SJCRH30 (cell line): ENCODE measurements at regions not wholly inside any gene's neighbourhood (a gene's known extent, or its start where the extent isn't known, plus 50 kb on each side); places are given as distances from the start of the nearest gene placed in this dataset.
"Not testable (repeated sequence)": the region's sequence is repeated elsewhere in the genome, so short reads cannot be mapped to it uniquely, and the experiment has no call there.

Experiments used
- DNase-seq, 2 experiments: peaks; one replicate each; pipeline ENCODE4 v3.0.0-alpha.2; 2015 to 2020
- H3K27ac ChIP-seq: fragments of 250-450 bp; sonication (Bioruptor Pico); 2 replicates; pipeline ENCODE4 v1.5.1; 2020; ENCODE audit warnings: mild to moderate bottlenecking, moderate library complexity
- H3K27me3 ChIP-seq: fragments of 250-450 bp; sonication (Bioruptor Pico); 2 replicates; pipeline ENCODE4 v1.5.1; 2020; ENCODE audit warnings: mild to moderate bottlenecking, moderate library complexity
- H3K36me3 ChIP-seq: fragments of 250-450 bp; sonication (Bioruptor Pico); 2 replicates; pipeline ENCODE4 v1.5.1; 2020; ENCODE audit warnings: mild to moderate bottlenecking, moderate library complexity
- H3K4me1 ChIP-seq: fragments of 250-450 bp; sonication (Bioruptor Pico); 2 replicates; pipeline ENCODE4 v1.5.1; 2020; ENCODE audit warnings: mild to moderate bottlenecking, moderate library complexity
- H3K4me3 ChIP-seq: fragments of 250-450 bp; sonication (Bioruptor Pico); 2 replicates; pipeline ENCODE4 v1.5.1; 2020; ENCODE audit warnings: mild to moderate bottlenecking, moderate library complexity
- H3K9me3 ChIP-seq: fragments of 250-450 bp; sonication (Bioruptor Pico); replicated peaks from 2 replicates; pipeline ENCODE4 v1.5.1; 2020; ENCODE audit warnings: mild to moderate bottlenecking, moderate library complexity

- H3K27me3 ChIP-seq = no peaks in the 10 kb centered on the region
- H3K4me1 ChIP-seq = no peaks in the 10 kb centered on the region
- H3K9me3 ChIP-seq = no peaks in the 10 kb centered on the region
- DNase-seq = no peak
- no peak overlapping the region for H3K4me3 ChIP-seq
- no peaks in the 10 kb centered on the region for H3K36me3 ChIP-seq
- no peak overlapping the region for H3K27ac ChIP-seq
Measured at GRCh38 chr3:139219463-139219862, 124.4 kb upstream of the MRPS22 start.

GRCh38 chr3:139222100-139222657 lies 121.6 kb upstream of the MRPS22 start:
- H3K4me1 ChIP-seq = no peaks in the 10 kb centered on the region
- H3K27me3 ChIP-seq = no peaks in the 10 kb centered on the region
- H3K36me3 ChIP-seq = no peaks in the 10 kb centered on the region
- no peaks in the 10 kb centered on the region for H3K9me3 ChIP-seq
- no peak for DNase-seq
- H3K27ac ChIP-seq = no peak overlapping the region
- no peak overlapping the region for H3K4me3 ChIP-seq

GRCh38 chr3:139225548-139225947 lies 118.3 kb upstream of the MRPS22 start:
- Histone ChIP-seq H3K27ac (no peak overlapping the region), H3K4me1 (no peaks in the 10 kb centered on the region), H3K4me3 (no peak overlapping the region), H3K36me3 (no peaks in the 10 kb centered on the region), H3K27me3 (no peaks in the 10 kb centered on the region), H3K9me3 (no peaks in the 10 kb centered on the region)
- DNase-seq = no peak

- Histone ChIP-seq H3K27ac (no peak overlapping the region), H3K4me3 (no peak overlapping the region), H3K4me1 (no peaks in the 10 kb centered on the region), H3K36me3 (no peaks in the 10 kb centered on the region), H3K9me3 (no peaks in the 10 kb centered on the region), H3K27me3 (no peaks in the 10 kb centered on the region)
- no peak for DNase-seq
Measured at GRCh38 chr3:139226731-139227130, 117.1 kb upstream of the MRPS22 start.

- no peak overlapping the region for H3K27ac ChIP-seq
- no peak overlapping the region for H3K4me3 ChIP-seq
- H3K27me3 ChIP-seq = no peaks in the 10 kb centered on the region
- no peaks in the 10 kb centered on the region for H3K36me3 ChIP-seq
- no peak for DNase-seq
- H3K9me3 ChIP-seq = no peaks in the 10 kb centered on the region
- H3K4me1 ChIP-seq = no peaks in the 10 kb centered on the region
Measured at GRCh38 chr3:139227165-139227564, 116.7 kb upstream of the MRPS22 start.

- Histone ChIP-seq H3K36me3 (no peaks in the 10 kb centered on the region), H3K9me3 (no peaks in the 10 kb centered on the region), H3K27me3 (no peaks in the 10 kb centered on the region), H3K27ac (no peak overlapping the region), H3K4me3 (no peak overlapping the region), H3K4me1 (no peaks in the 10 kb centered on the region)
- DNase-seq = no peak
Measured at GRCh38 chr3:139227827-139228226, 116.0 kb upstream of the MRPS22 start.

- H3K9me3 ChIP-seq = no peaks in the 10 kb centered on the region
- H3K27me3 ChIP-seq = peaks cover 3% of the 10 kb centered on the region; the same call in 1 of the 2 replicates
- no peak overlapping the region for H3K4me3 ChIP-seq
- peak in 1 of 2 experiments; percentile 8 for DNase-seq
- H3K27ac ChIP-seq = no peak overlapping the region
- H3K4me1 ChIP-seq = no peaks in the 10 kb centered on the region
- no peaks in the 10 kb centered on the region for H3K36me3 ChIP-seq
Measured at GRCh38 chr3:139230391-139230790, 113.4 kb upstream of the MRPS22 start.

GRCh38 chr3:139231555-139232281 lies 112.1 kb upstream of the MRPS22 start:
- Histone ChIP-seq H3K4me1 (no peaks in the 10 kb centered on the region), H3K9me3 (no peaks in the 10 kb centered on the region)

GRCh38 chr3:139232341-139232740 lies 111.5 kb upstream of the MRPS22 start:
- not testable (repeated sequence) for H3K9me3 ChIP-seq, H3K27ac ChIP-seq, H3K27me3 ChIP-seq, H3K4me3 ChIP-seq, H3K36me3 ChIP-seq, H3K4me1 ChIP-seq, DNase-seq

More at GRCh38 chr3:139231555-139232281, 112.1 kb upstream of the MRPS22 start:
- no peak for DNase-seq
- Histone ChIP-seq H3K27ac (no peak overlapping the region), H3K27me3 (peaks cover 3% of the 10 kb centered on the region; the same call in 1 of the 2 replicates), H3K36me3 (no peaks in the 10 kb centered on the region), H3K4me3 (no peak overlapping the region)

GRCh38 chr3:139234491-139234890 lies 109.3 kb upstream of the MRPS22 start:
- H3K27ac ChIP-seq = no peak overlapping the region
- no peak for DNase-seq
- no peak overlapping the region for H3K4me3 ChIP-seq
- H3K9me3 ChIP-seq = no peaks in the 10 kb centered on the region
- H3K4me1 ChIP-seq = no peaks in the 10 kb centered on the region
- peaks cover 21% of the 10 kb centered on the region for H3K27me3 ChIP-seq
- no peaks in the 10 kb centered on the region for H3K36me3 ChIP-seq

GRCh38 chr3:139235192-139235591 lies 108.6 kb upstream of the MRPS22 start:
- Histone ChIP-seq H3K9me3 (no peaks in the 10 kb centered on the region), H3K27me3 (peaks cover 21% of the 10 kb centered on the region), H3K36me3 (no peaks in the 10 kb centered on the region), H3K27ac (no peak overlapping the region), H3K4me3 (no peak overlapping the region), H3K4me1 (no peaks in the 10 kb centered on the region)
- no peak for DNase-seq

GRCh38 chr3:139236336-139236735 lies 107.5 kb upstream of the MRPS22 start:
- Histone ChIP-seq H3K27ac (no peak overlapping the region), H3K4me1 (no peaks in the 10 kb centered on the region), H3K36me3 (no peaks in the 10 kb centered on the region), H3K4me3 (no peak overlapping the region), H3K27me3 (peaks cover 21% of the 10 kb centered on the region), H3K9me3 (no peaks in the 10 kb centered on the region)
- DNase-seq = no peak

- no peaks in the 10 kb centered on the region for H3K9me3 ChIP-seq
- no peak for DNase-seq
Measured at GRCh38 chr3:139238281-139239030, 105.4 kb upstream of the MRPS22 start.

GRCh38 chr3:139239550-139239949 lies 104.3 kb upstream of the MRPS22 start:
- Histone ChIP-seq H3K4me1 (no peaks in the 10 kb centered on the region), H3K4me3 (no peak overlapping the region), H3K9me3 (no peaks in the 10 kb centered on the region), H3K27ac (no peak overlapping the region), H3K27me3 (peaks cover 27% of the 10 kb centered on the region), H3K36me3 (no peaks in the 10 kb centered on the region)
- no peak for DNase-seq

More at GRCh38 chr3:139238281-139239030, 105.4 kb upstream of the MRPS22 start:
- H3K36me3 ChIP-seq = no peaks in the 10 kb centered on the region
- H3K4me1 ChIP-seq = no peaks in the 10 kb centered on the region
- peaks cover 21% of the 10 kb centered on the region for H3K27me3 ChIP-seq
- H3K27ac ChIP-seq = no peak overlapping the region
- no peak overlapping the region for H3K4me3 ChIP-seq

GRCh38 chr3:139241783-139242182 lies 102.0 kb upstream of the MRPS22 start:
- no peak for DNase-seq
- Histone ChIP-seq H3K27me3 (peaks cover 24% of the 10 kb centered on the region), H3K9me3 (no peaks in the 10 kb centered on the region), H3K4me3 (no peak overlapping the region), H3K4me1 (no peaks in the 10 kb centered on the region), H3K36me3 (no peaks in the 10 kb centered on the region), H3K27ac (no peak overlapping the region)
